ENCODE measurements at regions not wholly inside any gene's neighbourhood (a gene's known extent, or its start where the extent isn't known, plus 50 kb on each side); places are given as distances from the start of the nearest gene placed in this dataset.

DNA sequence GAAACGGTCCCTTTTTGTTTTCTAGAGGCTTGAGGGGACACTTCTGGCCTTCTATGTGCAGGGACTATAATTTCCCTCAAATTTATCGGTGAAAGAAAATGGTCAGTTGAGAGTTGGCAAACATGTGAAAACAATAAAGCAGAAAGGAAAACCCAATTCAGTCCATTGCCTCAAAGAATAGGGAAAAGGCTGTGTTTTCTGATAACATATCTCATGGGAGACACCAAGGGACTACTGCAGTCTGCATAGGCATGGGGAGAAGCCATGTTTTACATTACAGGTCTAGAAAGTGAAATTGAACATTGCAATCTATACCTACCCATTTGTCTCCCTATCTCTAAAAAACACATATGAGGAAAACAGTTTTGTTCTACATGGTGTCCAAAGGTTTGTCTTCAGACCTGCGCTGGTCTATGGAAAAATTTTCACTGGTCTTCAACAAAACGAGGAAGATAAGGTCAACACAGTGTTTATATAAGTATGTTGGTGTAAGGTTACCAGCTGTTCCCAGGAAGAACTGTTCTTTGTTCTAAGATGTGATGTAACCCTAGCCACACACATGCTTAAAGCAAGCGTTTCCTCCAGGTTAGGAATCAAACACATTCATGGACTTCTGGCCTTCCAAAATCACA is 179.7 kb downstream of the MREG start (continued):
- TF ChIP-seq ZNF280D (CRISPR knock-in tag; IDR thresholded peaks at IDR 0.05) = peak; percentile 96
- no peak for TF ChIP-seq REXO4 (CRISPR knock-in tag; IDR thresholded peaks at IDR 0.05; ENCODE audit: borderline replicate concordance)
- TF ChIP-seq KLF12 (CRISPR knock-in tag; IDR thresholded peaks at IDR 0.05; ENCODE audit: borderline replicate concordance) = no peak
- no peak; the same call in 1 of the 2 replicates for TF ChIP-seq MTA1 (CRISPR knock-in tag; IDR thresholded peaks at IDR 0.05; ENCODE audit: borderline replicate concordance)
- TF ChIP-seq ATF7 (IDR thresholded peaks at IDR 0.05) = peak; percentile 76
- TF ChIP-seq ATF7 (CRISPR knock-in tag; IDR thresholded peaks at IDR 0.05) = no peak; the same call in 1 of the 2 replicates
- TF ChIP-seq TOPORS (CRISPR knock-in tag; IDR thresholded peaks at IDR 0.05) = 0 out of 2 replicates have a peak, but pooled peaks have one; percentile 27
- TF ChIP-seq ZNF253 (CRISPR knock-in tag; IDR thresholded peaks at IDR 0.05; ENCODE audit: borderline replicate concordance) = no peak
- TF ChIP-seq CBX1 (IDR thresholded peaks at IDR 0.05; ENCODE audit: low read depth) = no peak
- no peak for TF ChIP-seq CAMTA2 (CRISPR knock-in tag; IDR thresholded peaks at IDR 0.05; ENCODE audit: borderline replicate concordance)
- peak; percentile 100 for TF ChIP-seq TFAP4 (IDR thresholded peaks at IDR 0.05; ENCODE audit: borderline replicate concordance, low read depth)
- TF ChIP-seq ZZZ3 (CRISPR knock-in tag; IDR thresholded peaks at IDR 0.05; ENCODE audit: borderline replicate concordance) = no peak
- TF ChIP-seq ZNF33B (CRISPR knock-in tag; IDR thresholded peaks at IDR 0.05) = no peak
- no peak; the same call in 1 of the 2 replicates for TF ChIP-seq GATAD1 (CRISPR knock-in tag; IDR thresholded peaks at IDR 0.05)
- no peak for TF ChIP-seq ATRX (CRISPR knock-in tag; IDR thresholded peaks at IDR 0.05; ENCODE audit: borderline replicate concordance)
- no peak for TF ChIP-seq IKZF4 (CRISPR knock-in tag; IDR thresholded peaks at IDR 0.05; ENCODE audit: borderline replicate concordance, low read depth, not compliant biosample characterization)
- TF ChIP-seq MLLT10 (CRISPR knock-in tag; IDR thresholded peaks at IDR 0.05) = no peak
- TF ChIP-seq ETV5 (CRISPR knock-in tag; IDR thresholded peaks at IDR 0.05; ENCODE audit: borderline replicate concordance) = peak; percentile 86; the same call in 1 of the 2 replicates
- peak in 1 of 2 experiments; percentile 87; a peak in 1 of 4 replicates for TF ChIP-seq KLF16 (CRISPR knock-in tag; IDR thresholded peaks at IDR 0.05)
- TF ChIP-seq ZNF260 (CRISPR knock-in tag; IDR thresholded peaks at IDR 0.05; ENCODE audit: borderline replicate concordance, low read depth) = no peak
- 0 out of 2 replicates have a peak, but pooled peaks have one; percentile 49 for TF ChIP-seq ZSCAN29 (CRISPR knock-in tag; conservative IDR thresholded peaks at IDR 0.05)
- TF ChIP-seq ELK4 (CRISPR knock-in tag; IDR thresholded peaks at IDR 0.05; ENCODE audit: borderline replicate concordance) = no peak
- no peak; the same call in 1 of the 2 replicates for TF ChIP-seq NFYC (CRISPR knock-in tag; IDR thresholded peaks at IDR 0.05)
- TF ChIP-seq, protein P1, sequence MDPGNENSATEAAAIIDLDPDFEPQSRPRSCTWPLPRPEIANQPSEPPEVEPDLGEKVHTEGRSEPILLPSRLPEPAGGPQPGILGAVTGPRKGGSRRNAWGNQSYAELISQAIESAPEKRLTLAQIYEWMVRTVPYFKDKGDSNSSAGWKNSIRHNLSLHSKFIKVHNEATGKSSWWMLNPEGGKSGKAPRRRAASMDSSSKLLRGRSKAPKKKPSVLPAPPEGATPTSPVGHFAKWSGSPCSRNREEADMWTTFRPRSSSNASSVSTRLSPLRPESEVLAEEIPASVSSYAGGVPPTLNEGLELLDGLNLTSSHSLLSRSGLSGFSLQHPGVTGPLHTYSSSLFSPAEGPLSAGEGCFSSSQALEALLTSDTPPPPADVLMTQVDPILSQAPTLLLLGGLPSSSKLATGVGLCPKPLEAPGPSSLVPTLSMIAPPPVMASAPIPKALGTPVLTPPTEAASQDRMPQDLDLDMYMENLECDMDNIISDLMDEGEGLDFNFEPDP (CRISPR knock-in tag; conservative IDR thresholded peaks at IDR 0.05) = 0 out of 2 replicates have a peak, but pooled peaks have one; percentile 71

All from HepG2 (cell line).